ENCODE measurements at regions not wholly inside any gene's neighbourhood (a gene's known extent, or its start where the extent isn't known, plus 50 kb on each side); places are given as distances from the start of the nearest gene placed in this dataset.
"Not testable (repeated sequence)": the region's sequence is repeated elsewhere in the genome, so short reads cannot be mapped to it uniquely, and the experiment has no call there.

DNA sequence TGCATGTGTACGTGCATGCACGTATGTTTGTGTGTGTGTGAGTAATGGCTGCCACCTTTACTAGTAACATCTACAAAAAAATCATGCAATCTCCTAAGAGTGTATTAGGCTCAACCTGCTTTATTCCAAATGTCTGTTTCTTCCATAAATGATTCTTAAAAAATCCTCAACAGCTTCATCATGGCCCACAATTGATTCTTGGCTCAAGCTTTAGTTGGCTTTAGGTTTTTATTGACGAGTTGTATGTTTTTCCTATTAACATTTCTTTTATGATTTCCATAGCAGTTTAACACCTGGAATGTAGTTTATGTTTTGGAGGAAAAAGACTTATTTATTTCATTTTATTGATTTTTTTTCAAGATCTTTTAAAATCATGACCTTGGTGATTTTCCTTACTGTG is 121.9 kb upstream of the RAB18 start:
- H3K36me3 Mint-ChIP-seq (ENCODE audit: low read depth): no peaks in the 10 kb centered on the region
- no peak for DNase-seq (ENCODE audit: low spot score)
- H3K9me3 Mint-ChIP-seq: no peaks in the 10 kb centered on the region
- peaks cover 9% of the 10 kb centered on the region for H3K27me3 Mint-ChIP-seq (ENCODE audit: low read depth)
- H3K4me1 Mint-ChIP-seq (ENCODE audit: low read depth): no peaks in the 10 kb centered on the region
- intact Hi-C loops (cut with micrococcal nuclease): no loop called here
- no peak overlapping the region for H3K27ac Mint-ChIP-seq
- no peak overlapping the region for H3K4me3 Mint-ChIP-seq (ENCODE audit: low read depth)

DNA sequence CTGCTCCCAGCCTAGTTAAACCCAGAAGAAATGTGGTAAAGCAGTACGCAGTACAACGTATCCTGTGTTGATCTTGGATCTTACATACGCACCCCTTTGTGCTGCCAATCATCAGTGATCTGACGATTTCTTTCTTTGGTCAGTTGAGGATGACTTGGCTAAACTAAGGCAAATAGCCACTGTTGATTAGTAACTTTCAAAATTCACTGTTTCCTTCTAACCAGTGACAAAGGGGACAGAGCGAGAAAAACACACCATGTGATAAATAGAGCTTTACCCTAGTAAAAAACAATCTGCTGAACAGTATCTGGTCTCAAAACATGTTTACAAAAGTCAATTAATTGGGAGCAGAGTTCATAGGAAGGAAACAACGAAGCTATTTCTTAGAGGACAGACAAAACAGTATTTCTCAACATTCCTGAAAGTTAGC is 123.2 kb upstream of the RAB18 start:
- intact Hi-C loops (cut with micrococcal nuclease): no loop called here
- Mint-ChIP-seq H3K27ac (no peak overlapping the region), H3K4me1 (ENCODE audit: low read depth) (no peaks in the 10 kb centered on the region), H3K4me3 (ENCODE audit: low read depth) (no peak overlapping the region), H3K27me3 (ENCODE audit: low read depth) (peaks cover 9% of the 10 kb centered on the region), H3K9me3 (no peaks in the 10 kb centered on the region), H3K36me3 (ENCODE audit: low read depth) (no peaks in the 10 kb centered on the region)
- no peak for DNase-seq (ENCODE audit: low spot score)

DNA sequence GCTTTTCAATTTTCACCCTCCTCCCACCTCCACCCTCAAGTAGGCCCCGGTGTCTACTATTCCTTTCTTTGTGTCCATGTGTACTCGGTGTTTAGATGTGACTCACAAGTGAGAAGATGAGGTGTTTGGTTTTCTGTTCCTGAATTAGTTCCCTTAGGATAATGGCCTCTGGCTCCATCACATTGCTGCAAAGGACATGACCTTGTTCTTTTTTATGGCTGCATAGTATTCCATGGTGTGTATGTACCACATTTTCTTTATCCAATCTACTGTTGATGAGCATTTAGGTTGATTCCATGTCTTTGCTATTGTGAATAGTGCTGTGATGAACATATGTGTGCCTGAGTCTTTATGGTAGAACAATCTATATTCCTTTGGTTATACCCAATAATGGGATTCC is 125.1 kb upstream of the RAB18 start:
- DNase-seq (ENCODE audit: low spot score); H3K27me3 Mint-ChIP-seq (ENCODE audit: low read depth); H3K4me1 Mint-ChIP-seq (ENCODE audit: low read depth); intact Hi-C loops (cut with micrococcal nuclease); H3K4me3 Mint-ChIP-seq (ENCODE audit: low read depth); H3K36me3 Mint-ChIP-seq (ENCODE audit: low read depth); H3K9me3 Mint-ChIP-seq; H3K27ac Mint-ChIP-seq: not testable (repeated sequence)

DNA sequence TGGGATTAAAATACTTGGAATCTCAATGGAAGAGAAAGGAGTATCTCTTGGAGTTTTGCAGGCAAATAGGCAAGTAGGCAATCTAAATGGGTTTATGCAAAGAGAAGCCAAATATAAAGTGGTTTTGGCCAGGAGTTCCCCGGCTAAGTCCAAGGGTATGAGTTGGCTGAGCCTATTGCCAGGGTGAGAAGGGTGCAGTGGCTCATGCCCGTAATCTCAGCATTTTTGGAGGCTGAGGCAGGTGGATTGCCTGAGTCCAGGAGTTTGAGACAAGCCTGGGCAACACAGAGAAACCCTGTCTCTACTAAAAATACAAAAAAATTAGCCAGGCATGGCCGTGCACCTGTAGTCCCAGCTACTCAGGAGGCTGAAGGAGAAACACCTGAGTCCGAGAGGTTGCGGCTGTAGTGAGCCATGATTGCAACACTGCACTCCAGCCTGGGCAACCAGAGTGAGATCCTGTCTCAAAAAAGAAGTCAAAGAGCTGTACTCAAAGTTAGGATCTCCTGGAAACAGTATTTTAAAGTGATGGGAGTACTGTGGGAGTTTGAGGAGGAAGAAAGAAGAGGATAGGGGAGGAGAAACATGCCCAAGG is 130.4 kb upstream of the RAB18 start:
- H3K36me3 Mint-ChIP-seq (ENCODE audit: low read depth): no peaks in the 10 kb centered on the region
- intact Hi-C loops (cut with micrococcal nuclease): no loop called here

DNA sequence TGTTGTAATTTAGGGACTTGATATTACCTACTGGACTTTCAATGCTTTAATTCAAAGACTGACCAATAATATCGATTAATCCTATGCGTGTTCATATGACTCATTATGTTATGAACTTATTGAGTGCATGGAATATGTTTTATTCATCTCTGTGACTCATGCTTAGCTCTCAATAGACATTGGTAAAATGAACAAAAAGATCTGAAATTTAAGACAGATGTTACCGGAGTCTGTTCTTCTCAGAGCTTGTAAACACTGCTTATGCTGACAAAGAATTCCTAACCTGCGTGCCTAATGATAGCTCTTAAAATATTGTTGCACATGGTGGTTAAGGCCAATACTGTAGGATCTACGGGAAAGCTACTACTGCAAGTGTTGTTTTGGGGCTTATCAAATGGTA is 131.5 kb upstream of the ACBD5 start:
- Mint-ChIP-seq H3K4me3 (ENCODE audit: low read depth) (no peak overlapping the region), H3K27ac (no peak overlapping the region)
- intact Hi-C loops (cut with micrococcal nuclease): no loop called here

More for the DNA sequence above, 130.4 kb upstream of the RAB18 start:
- H3K27me3 Mint-ChIP-seq (ENCODE audit: low read depth): peaks cover 4% of the 10 kb centered on the region
- H3K4me1 Mint-ChIP-seq (ENCODE audit: low read depth): no peaks in the 10 kb centered on the region
- H3K9me3 Mint-ChIP-seq: no peaks in the 10 kb centered on the region
- no peak for DNase-seq (ENCODE audit: low spot score)
- no peak overlapping the region for H3K27ac Mint-ChIP-seq
- H3K4me3 Mint-ChIP-seq (ENCODE audit: low read depth): no peak overlapping the region

GRCh38 chr10:27371375-27371774 is 130.8 kb upstream of the ACBD5 start:
- DNase-seq (ENCODE audit: low spot score); H3K27me3 Mint-ChIP-seq (ENCODE audit: low read depth); H3K4me1 Mint-ChIP-seq (ENCODE audit: low read depth); H3K27ac Mint-ChIP-seq; H3K4me3 Mint-ChIP-seq (ENCODE audit: low read depth); H3K9me3 Mint-ChIP-seq; H3K36me3 Mint-ChIP-seq (ENCODE audit: low read depth): not testable (repeated sequence)
- intact Hi-C loops (cut with micrococcal nuclease): loop anchor here (2.0 kb wide), 1 partner anchor 285 kb away; no protein-coding TSS in a partner anchor

More for the DNA sequence above, 131.5 kb upstream of the ACBD5 start:
- no peaks in the 10 kb centered on the region for H3K4me1 Mint-ChIP-seq (ENCODE audit: low read depth)
- DNase-seq (ENCODE audit: low spot score): no peak
- H3K36me3 Mint-ChIP-seq (ENCODE audit: low read depth): no peaks in the 10 kb centered on the region
- peaks cover 4% of the 10 kb centered on the region for H3K27me3 Mint-ChIP-seq (ENCODE audit: low read depth)
- H3K9me3 Mint-ChIP-seq: no peaks in the 10 kb centered on the region

- Mint-ChIP-seq H3K36me3 (ENCODE audit: low read depth) (no peaks in the 10 kb centered on the region), H3K4me3 (ENCODE audit: low read depth) (no peak overlapping the region), H3K4me1 (ENCODE audit: low read depth) (peaks cover 7% of the 10 kb centered on the region), H3K27me3 (ENCODE audit: low read depth) (peaks cover 7% of the 10 kb centered on the region), H3K27ac (no peak overlapping the region), H3K9me3 (no peaks in the 10 kb centered on the region)
- intact Hi-C loops (cut with micrococcal nuclease): loop anchor here (2.0 kb wide), 1 partner anchor 287 kb away; no protein-coding TSS in a partner anchor
- DNase-seq (ENCODE audit: low spot score): no peak
Measured at GRCh38 chr10:27369880-27370279, 129.3 kb upstream of the ACBD5 start.

DNA sequence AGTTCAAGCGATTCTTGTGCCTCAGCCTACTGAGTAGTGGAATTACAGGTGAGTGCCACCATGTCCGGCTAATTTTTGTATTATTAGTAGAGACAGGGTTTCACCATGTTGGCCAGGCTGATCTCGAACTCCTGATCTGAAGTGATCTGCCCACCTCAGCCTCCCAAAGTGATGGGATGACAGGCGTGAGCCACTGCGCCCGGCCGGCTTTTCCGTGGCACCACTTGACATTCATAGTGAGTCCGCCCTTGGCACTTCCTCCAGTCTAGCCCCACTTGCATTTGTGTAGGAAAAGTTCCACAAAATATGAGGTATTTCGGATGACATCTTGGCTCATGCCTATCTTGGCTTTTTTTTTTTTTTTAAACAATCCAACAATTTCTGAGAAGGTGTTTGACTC is 128.1 kb upstream of the ACBD5 start:
- Mint-ChIP-seq H3K9me3 (no peaks in the 10 kb centered on the region), H3K27me3 (ENCODE audit: low read depth) (peaks cover 7% of the 10 kb centered on the region), H3K4me1 (ENCODE audit: low read depth) (peaks cover 7% of the 10 kb centered on the region), H3K4me3 (ENCODE audit: low read depth) (no peak overlapping the region), H3K36me3 (ENCODE audit: low read depth) (no peaks in the 10 kb centered on the region), H3K27ac (no peak overlapping the region)
- DNase-seq (ENCODE audit: low spot score): no peak
- intact Hi-C loops (cut with micrococcal nuclease): no loop called here

DNA sequence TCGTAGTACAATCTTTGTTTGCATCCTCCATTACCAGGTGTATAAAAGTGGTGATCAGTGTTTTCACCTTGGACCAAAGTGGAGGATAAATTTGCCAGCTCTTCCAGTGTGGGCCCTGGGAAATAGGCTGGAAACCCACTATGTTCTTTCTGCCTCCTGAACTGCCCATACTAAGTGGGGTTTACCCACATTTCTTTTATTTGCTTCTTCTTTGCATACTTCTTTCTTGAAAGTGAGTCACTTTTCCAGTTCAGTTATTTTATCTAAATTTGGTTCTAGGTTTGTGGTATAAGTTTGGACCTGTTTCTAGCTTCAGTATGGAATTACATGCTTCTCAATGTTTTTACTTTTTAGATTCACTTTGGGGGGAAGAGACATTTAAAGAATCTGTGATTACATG is 126.2 kb upstream of the ACBD5 start:
- Mint-ChIP-seq H3K9me3 (no peaks in the 10 kb centered on the region), H3K4me1 (ENCODE audit: low read depth) (peaks cover 7% of the 10 kb centered on the region), H3K27ac (no peak overlapping the region), H3K4me3 (ENCODE audit: low read depth) (no peak overlapping the region), H3K36me3 (ENCODE audit: low read depth) (no peaks in the 10 kb centered on the region), H3K27me3 (ENCODE audit: low read depth) (peaks cover 7% of the 10 kb centered on the region)
- DNase-seq (ENCODE audit: low spot score): no peak
- intact Hi-C loops (cut with micrococcal nuclease): no loop called here

DNA sequence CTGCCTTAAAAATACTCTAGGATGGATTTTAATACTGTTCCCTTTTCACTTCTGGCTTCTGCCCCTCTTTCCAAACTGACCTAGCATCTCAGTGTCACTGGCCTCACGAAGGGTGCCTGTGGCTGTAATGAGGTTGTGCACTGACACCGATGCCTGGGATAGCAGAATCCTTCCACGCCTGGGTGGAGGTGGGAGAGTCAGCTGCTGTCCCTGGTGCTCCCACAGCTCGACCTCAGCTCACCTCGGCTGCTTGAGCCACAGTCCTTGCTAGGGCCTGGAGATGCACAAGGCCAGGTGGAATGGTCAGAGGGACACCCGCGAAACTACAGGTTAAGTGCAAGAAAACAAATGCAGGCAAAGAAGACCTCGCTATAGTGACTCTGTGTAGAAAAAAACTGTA is 123.4 kb upstream of the ACBD5 start:
- Mint-ChIP-seq H3K27me3 (ENCODE audit: low read depth) (peaks cover 7% of the 10 kb centered on the region), H3K4me3 (ENCODE audit: low read depth) (no peak overlapping the region), H3K36me3 (ENCODE audit: low read depth) (no peaks in the 10 kb centered on the region), H3K4me1 (ENCODE audit: low read depth) (peaks cover 7% of the 10 kb centered on the region), H3K27ac (no peak overlapping the region), H3K9me3 (no peaks in the 10 kb centered on the region)
- intact Hi-C loops (cut with micrococcal nuclease): loop anchor here (5.0 kb wide), 1 partner anchor 207 kb away; the partner anchor contains the start of gene MASTL
- no peak for DNase-seq (ENCODE audit: low spot score)

GRCh38 chr10:27360581-27361172 is 120.1 kb upstream of the ACBD5 start:
- intact Hi-C loops (cut with micrococcal nuclease): loop anchor here (1.0 to 5.0 kb wide), 3 partner anchors 136 to 469 kb away; partner anchors contain the start of gene MASTL
- no peaks in the 10 kb centered on the region for H3K9me3 Mint-ChIP-seq
- DNase-seq (ENCODE audit: low spot score): peak; percentile 70
- no peak overlapping the region for H3K4me3 Mint-ChIP-seq (ENCODE audit: low read depth)
- peaks cover 3% of the 10 kb centered on the region for H3K4me1 Mint-ChIP-seq (ENCODE audit: low read depth)
- no peaks in the 10 kb centered on the region for H3K36me3 Mint-ChIP-seq (ENCODE audit: low read depth)
- peaks cover 2% of the 10 kb centered on the region for H3K27me3 Mint-ChIP-seq (ENCODE audit: low read depth)
- no peak overlapping the region for H3K27ac Mint-ChIP-seq

DNA sequence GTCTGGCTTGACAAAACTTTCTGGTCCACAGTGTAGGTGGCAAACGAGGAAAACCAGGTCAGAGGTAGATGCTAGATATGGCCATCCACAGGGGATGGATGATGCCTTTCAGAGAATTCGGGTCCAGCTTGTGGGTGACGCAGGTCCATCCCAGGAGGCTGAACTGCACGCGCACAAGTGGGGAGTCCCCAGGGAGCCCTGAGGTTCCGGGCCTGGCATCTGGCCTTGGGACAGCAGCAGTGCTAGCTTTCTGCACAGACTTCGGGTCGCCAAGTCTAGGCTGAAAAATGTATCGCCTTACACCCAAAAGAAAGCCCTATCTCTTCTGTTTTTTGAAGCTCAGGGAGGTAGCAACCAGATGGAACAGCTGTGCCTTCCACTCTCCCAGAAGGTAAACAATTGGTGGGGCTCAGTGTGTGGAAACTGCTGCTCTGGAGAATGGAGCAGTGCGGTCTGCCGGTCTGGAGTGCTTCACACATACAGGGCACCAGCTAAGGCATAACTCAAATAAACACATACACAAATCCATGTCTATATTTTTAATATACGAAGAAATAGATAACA is 119.3 kb upstream of the ACBD5 start:
- no peaks in the 10 kb centered on the region for H3K36me3 Mint-ChIP-seq (ENCODE audit: low read depth)
- no peak for DNase-seq (ENCODE audit: low spot score)
- H3K4me1 Mint-ChIP-seq (ENCODE audit: low read depth): peaks cover 2% of the 10 kb centered on the region
- no peak overlapping the region for H3K27ac Mint-ChIP-seq
- intact Hi-C loops (cut with micrococcal nuclease): loop anchor here (1.0 to 5.0 kb wide), 3 partner anchors 136 to 469 kb away; partner anchors contain the start of gene MASTL
- H3K27me3 Mint-ChIP-seq (ENCODE audit: low read depth): no peaks in the 10 kb centered on the region
- no peak overlapping the region for H3K4me3 Mint-ChIP-seq (ENCODE audit: low read depth)
- no peaks in the 10 kb centered on the region for H3K9me3 Mint-ChIP-seq

GRCh38 chr10:27356738-27357137 is 116.1 kb upstream of the ACBD5 start:
- intact Hi-C loops (cut with micrococcal nuclease): no loop called here
- no peak overlapping the region for H3K4me3 Mint-ChIP-seq (ENCODE audit: low read depth)
- no peaks in the 10 kb centered on the region for H3K9me3 Mint-ChIP-seq
- DNase-seq (ENCODE audit: low spot score): no peak
- H3K4me1 Mint-ChIP-seq (ENCODE audit: low read depth): peaks cover 8% of the 10 kb centered on the region
- no peaks in the 10 kb centered on the region for H3K36me3 Mint-ChIP-seq (ENCODE audit: low read depth)
- H3K27me3 Mint-ChIP-seq (ENCODE audit: low read depth): peaks cover 3% of the 10 kb centered on the region
- H3K27ac Mint-ChIP-seq: no peak overlapping the region

Data from activated T-helper 2 cell treated with anti-CD3 and anti-CD28 coated beads, Interferon-gamma antibody, Interleukin-2, Interleukin-4, amounts not matched to agents 10 μg/mL and 5 μg/mL and 100 μg/mL, durations not matched to agents 14 hours and 24 hours and 36 hours (primary cell).